A673 (cell line): ENCODE measurements at regions not wholly inside any gene's neighbourhood (a gene's known extent, or its start where the extent isn't known, plus 50 kb on each side); places are given as distances from the start of the nearest gene placed in this dataset.
A peak's percentile ranks its signal among the peaks of the same experiment; 100 is the strongest.

Experiments used
- BruUV-seq: library from RNA; stranded (reverse); fragments of 400-500 nt; replicated peaks from 2 replicates; lab custom pipeline; 2021; lab: Mats Ljungman, UMichigan
- CTCF ChIA-PET: fragments of 300-600 bp; sonication (Branson Sonifier 250); formaldehyde crosslinking; loops from one replicate; lab custom pipeline; 2022; ENCODE audit warnings: antibody characterized with exemption; lab: Charles Lee
- POLR2A ChIA-PET: fragments of 300-600 bp; sonication (Branson Sonifier 250); formaldehyde crosslinking; loops from one replicate; lab custom pipeline; 2022; ENCODE audit warnings: antibody characterized with exemption; ENCODE audit not compliant: low non-redundant PET; lab: Charles Lee
- DNase-seq: peaks from one replicate; pipeline ENCODE4 v3.0.0-alpha.2; 2015; ENCODE audit warnings: low spot score
- H3K27ac ChIP-seq: fragments of 200-600 bp; sonication (generic); 2 replicates; pipeline ENCODE4 v1.5.1; 2016; ENCODE audit warnings: mixed run types, low read depth, mild to moderate bottlenecking, mixed read lengths, antibody characterized with exemption, low read length; ENCODE audit not compliant: poor library complexity, severe bottlenecking
- H3K27me3 ChIP-seq: fragments of 200-600 bp; sonication (generic); replicated peaks from 2 replicates; pipeline ENCODE4 v1.6.1; 2017; ENCODE audit warnings: mixed run types, low read depth, mild to moderate bottlenecking, mixed read lengths, antibody characterized with exemption, low read length; ENCODE audit not compliant: insufficient read depth, poor library complexity
- H3K36me3 ChIP-seq: fragments of 200-600 bp; sonication (generic); 2 replicates; pipeline ENCODE4 v1.6.1; 2016; ENCODE audit warnings: mixed run types, mild to moderate bottlenecking, mixed read lengths, antibody characterized with exemption, low read length; ENCODE audit not compliant: insufficient read depth, poor library complexity, severe bottlenecking
- H3K4me1 ChIP-seq: fragments of 200-600 bp; sonication (generic); 2 replicates; pipeline ENCODE4 v1.6.1; 2017; ENCODE audit warnings: mixed run types, mild to moderate bottlenecking, mixed read lengths, antibody characterized with exemption, low read length; ENCODE audit not compliant: insufficient read depth, poor library complexity, severe bottlenecking
- H3K4me3 ChIP-seq: fragments of 200-600 bp; sonication (generic); 2 replicates; pipeline ENCODE4 v1.5.1; 2016; ENCODE audit warnings: low read depth, mixed run types, mild to moderate bottlenecking, mixed read lengths, low read length; ENCODE audit not compliant: poor library complexity, severe bottlenecking
- H3K9me3 ChIP-seq: fragments of 200-600 bp; sonication (generic); 2 replicates; pipeline ENCODE4 v1.6.1; 2016; ENCODE audit warnings: mixed run types, low read depth, mild to moderate bottlenecking, mixed read lengths, antibody characterized with exemption, low read length; ENCODE audit not compliant: poor library complexity, severe bottlenecking
- CTCF ChIP-seq: fragments of 300-800, 200-600 bp; sonication (generic); conservative IDR thresholded peaks from 2 replicates; pipeline ENCODE4 v1.5.1; 2017; ENCODE audit warnings: low read depth, mild to moderate bottlenecking, antibody characterized with exemption, low read length, moderate library complexity, mixed read lengths
- EZH2 ChIP-seq: fragments of 200-600 bp; sonication (generic); IDR thresholded peaks from 2 replicates; pipeline ENCODE4 v1.6.1; 2017; ENCODE audit warnings: borderline replicate concordance, low read depth, mild to moderate bottlenecking, mixed read lengths, antibody characterized with exemption, low read length; ENCODE audit not compliant: poor library complexity, severe bottlenecking
- intact Hi-C: fragments of 100-400 bp; cut with micrococcal nuclease; formaldehyde crosslinking; loops from one replicate; pipeline ENCODE4 v1.10.0; 2022; ENCODE audit not compliant: unreplicated experiment

DNA sequence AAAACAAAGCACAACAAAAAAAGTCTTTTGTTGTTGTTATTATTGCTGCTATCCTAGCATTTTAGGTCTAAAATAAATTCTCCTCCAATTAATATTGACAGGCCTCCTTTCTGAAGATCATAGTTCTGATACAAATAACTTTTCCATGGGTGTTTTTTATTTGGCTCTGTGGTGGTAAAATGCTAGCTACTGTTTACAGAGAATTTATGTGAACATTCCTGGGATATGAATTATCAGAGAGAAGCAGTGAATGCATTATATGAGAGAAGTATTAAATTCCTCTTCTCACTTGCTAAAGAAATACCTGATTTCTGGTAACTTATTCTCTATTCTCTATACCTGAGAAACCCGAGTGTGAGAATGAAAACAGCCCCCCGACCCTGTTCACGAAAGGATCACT is 57.5 kb upstream of the TMCO5A start:
- Histone ChIP-seq H3K36me3 (no peaks in the 10 kb centered on the region), H3K4me3 (no peak overlapping the region), H3K9me3 (no peaks in the 10 kb centered on the region), H3K4me1 (peaks cover 42% of the 10 kb centered on the region), H3K27ac (no peak overlapping the region), H3K27me3 (no peaks in the 10 kb centered on the region)
- no TSS peak for BruUV-seq
- POLR2A ChIA-PET, result no interaction called here
- TF ChIP-seq CTCF (no peak), EZH2 (no peak)
- CTCF ChIA-PET, result no interaction called here
- DNase-seq, result no peak
- intact Hi-C loops, result no loop called here

DNA sequence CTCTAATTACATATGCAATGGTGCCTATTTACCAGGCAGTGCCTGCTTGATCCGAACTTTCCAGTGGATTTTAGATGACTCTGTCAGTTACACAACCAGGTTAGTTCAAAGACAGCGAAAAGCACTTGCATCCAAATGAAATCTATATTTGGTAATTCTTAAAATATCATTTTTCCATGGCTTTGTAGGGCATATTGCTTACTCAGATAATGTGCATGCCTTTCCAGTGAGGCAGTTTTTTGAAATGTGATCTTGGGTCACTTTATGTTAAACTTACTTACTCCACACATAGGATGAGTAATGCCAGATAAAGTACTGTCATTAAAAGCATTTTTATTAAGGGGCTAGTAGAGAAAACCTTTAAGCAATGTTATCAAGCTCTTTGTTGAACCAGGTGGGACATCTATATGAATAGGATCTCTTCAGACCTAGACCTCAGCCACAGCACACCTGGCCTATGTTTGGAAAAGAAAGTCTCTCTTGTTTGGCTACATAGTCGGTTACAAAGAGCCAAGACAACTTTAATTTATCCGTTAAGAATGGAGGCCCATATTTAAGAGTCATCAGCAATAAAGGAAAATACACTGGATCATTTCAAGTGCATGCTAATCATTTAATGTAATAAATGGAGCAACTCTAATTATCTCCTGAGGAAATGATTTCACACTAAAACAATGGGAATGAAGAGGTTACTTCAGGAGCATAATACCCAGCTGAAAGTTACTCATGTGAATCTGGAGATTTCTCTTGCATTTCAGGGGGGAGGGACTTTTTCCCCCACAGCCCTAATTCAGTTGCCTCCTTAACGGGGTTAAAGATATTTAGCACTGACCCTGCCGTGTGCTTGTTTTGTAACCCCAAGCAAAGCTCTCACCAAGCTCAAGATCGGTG is 56.3 kb upstream of the TMCO5A start:
- CTCF ChIA-PET, result interaction anchor here (1.0 kb wide), 1 partner anchor 13 kb away, joined by 3 read pairs; no protein-coding TSS in a partner anchor
- Histone ChIP-seq H3K4me1 (peaks cover 31% of the 10 kb centered on the region), H3K27ac (peak overlapping the region; percentile 19), H3K36me3 (no peaks in the 10 kb centered on the region), H3K4me3 (no peak overlapping the region), H3K27me3 (no peaks in the 10 kb centered on the region), H3K9me3 (no peaks in the 10 kb centered on the region)
- intact Hi-C loops, result no loop called here
- TF ChIP-seq EZH2 (no peak), CTCF (no peak)
- POLR2A ChIA-PET, result interaction anchor here (0.5 kb wide), 1 partner anchor 47 kb away, joined by 3 read pairs; no protein-coding TSS in a partner anchor
- BruUV-seq, result no TSS peak
- peak; percentile 40 for DNase-seq

DNA sequence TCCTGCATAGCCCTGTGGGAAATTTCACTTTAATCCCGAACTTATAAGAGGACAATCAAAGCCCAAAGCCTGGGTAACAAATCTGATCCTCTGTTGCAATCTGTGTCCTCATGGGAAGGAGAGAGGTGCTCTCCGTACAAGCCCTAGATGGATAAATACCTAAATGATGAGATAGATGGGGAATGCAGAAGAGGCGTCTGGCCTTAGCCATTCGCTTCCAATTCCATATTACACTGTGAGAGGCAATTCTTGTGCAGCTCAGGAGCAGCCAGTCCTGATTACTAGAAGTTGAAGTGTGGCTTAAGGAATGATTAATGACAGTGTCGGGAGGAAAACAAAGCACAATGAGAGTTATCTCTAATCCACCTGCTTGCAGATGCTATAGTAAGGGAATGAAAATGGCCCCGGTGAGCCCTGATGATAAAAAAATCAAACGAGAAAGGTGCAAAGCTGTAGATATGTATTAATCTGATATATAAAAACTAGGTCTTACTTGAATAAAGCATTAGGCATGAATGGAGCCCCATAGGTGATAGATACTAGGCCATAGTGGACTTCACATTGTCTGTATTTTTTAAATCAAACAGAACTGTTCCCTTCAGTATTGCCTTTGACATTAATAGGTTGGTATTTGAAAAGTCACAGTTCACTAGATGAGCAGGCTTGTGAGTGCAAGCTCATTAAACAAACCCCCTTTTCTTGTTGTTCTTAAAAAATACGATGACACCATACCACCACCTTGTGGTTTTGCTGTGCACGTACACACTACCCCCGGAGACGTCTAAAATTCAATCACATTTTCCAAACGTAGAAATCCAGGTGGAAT is 54.2 kb upstream of the TMCO5A start:
- Histone ChIP-seq H3K36me3 (no peaks in the 10 kb centered on the region), H3K4me1 (peaks cover 31% of the 10 kb centered on the region), H3K27ac (peak overlapping the region; percentile 33), H3K9me3 (no peaks in the 10 kb centered on the region), H3K4me3 (no peak overlapping the region), H3K27me3 (no peaks in the 10 kb centered on the region)
- TF ChIP-seq CTCF (peak; percentile 89), EZH2 (no peak)
- no TSS peak for BruUV-seq
- intact Hi-C loops, result loop anchor here (2.0 to 10.0 kb wide), 6 partner anchors 128 to 1378 kb away; no protein-coding TSS in a partner anchor
- POLR2A ChIA-PET, result no interaction called here
- CTCF ChIA-PET, result interaction anchor here (0.6 to 3.0 kb wide), 8 partner anchors 12 to 1006 kb away, joined by 3 to 19 read pairs (median 4); no protein-coding TSS in a partner anchor
- peak; percentile 74 for DNase-seq
